Nephron progenitor cell (in vitro differentiated cells): ENCODE measurements at regions not wholly inside any gene's neighbourhood (a gene's known extent, or its start where the extent isn't known, plus 50 kb on each side); places are given as distances from the start of the nearest gene placed in this dataset.

Source experiments
- DNase-seq: peaks from one replicate; pipeline ENCODE4 v3.0.0; 2021
- H3K27ac Mint-ChIP-seq: 2 replicates; pipeline ENCODE4 v1.8.0; 2021; ENCODE audit warnings: mild to moderate bottlenecking, moderate library complexity, mixed read lengths
- H3K27me3 Mint-ChIP-seq: 2 replicates; pipeline ENCODE4 v1.8.0; 2021; ENCODE audit warnings: mild to moderate bottlenecking, low read depth, mixed read lengths; ENCODE audit not compliant: poor library complexity
- H3K36me3 Mint-ChIP-seq: 2 replicates; pipeline ENCODE4 v1.8.0; 2021; ENCODE audit warnings: low read depth, mixed read lengths
- H3K4me1 Mint-ChIP-seq: 2 replicates; pipeline ENCODE4 v1.8.0; 2021; ENCODE audit warnings: mixed read lengths
- H3K4me3 Mint-ChIP-seq: 2 replicates; pipeline ENCODE4 v1.8.0; 2021; ENCODE audit warnings: mild to moderate bottlenecking, moderate library complexity, mixed read lengths
- H3K9me3 Mint-ChIP-seq: 2 replicates; pipeline ENCODE4 v1.8.0; 2021; ENCODE audit warnings: mild to moderate bottlenecking, moderate library complexity, mixed read lengths
- TF ChIP-seq, protein P1 (sequence below): fragments of 200-600 bp; sonication (generic); IDR thresholded peaks from 2 replicates; pipeline ENCODE4 v1.5.0; 2021; ENCODE audit warnings: antibody characterized with exemption

DNA sequence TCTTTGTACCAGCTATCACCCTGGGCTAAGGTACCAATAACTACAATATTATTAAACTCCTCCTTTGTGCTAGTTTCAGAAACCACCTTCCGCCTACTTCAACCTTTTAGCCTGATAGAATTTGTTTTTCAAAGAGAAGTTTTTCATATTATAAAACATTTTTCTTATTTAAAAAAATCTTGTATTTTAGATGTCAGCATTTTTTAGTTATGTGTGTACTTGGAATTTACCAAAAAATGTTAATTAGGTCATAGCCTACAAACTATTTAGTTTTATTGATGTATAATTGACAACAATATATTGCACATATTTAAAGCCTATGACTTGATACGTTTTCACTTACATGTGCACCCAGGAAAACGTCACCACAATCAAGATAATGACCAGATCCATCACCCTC, 1097.6 kb downstream of the JRKL start:
- Mint-ChIP-seq H3K27me3 (no peaks in the 10 kb centered on the region), H3K27ac (no peak overlapping the region), H3K4me1 (no peaks in the 10 kb centered on the region), H3K36me3 (no peaks in the 10 kb centered on the region), H3K4me3 (no peak overlapping the region), H3K9me3 (no peaks in the 10 kb centered on the region)
- DNase-seq: no peak
- TF ChIP-seq, protein P1, sequence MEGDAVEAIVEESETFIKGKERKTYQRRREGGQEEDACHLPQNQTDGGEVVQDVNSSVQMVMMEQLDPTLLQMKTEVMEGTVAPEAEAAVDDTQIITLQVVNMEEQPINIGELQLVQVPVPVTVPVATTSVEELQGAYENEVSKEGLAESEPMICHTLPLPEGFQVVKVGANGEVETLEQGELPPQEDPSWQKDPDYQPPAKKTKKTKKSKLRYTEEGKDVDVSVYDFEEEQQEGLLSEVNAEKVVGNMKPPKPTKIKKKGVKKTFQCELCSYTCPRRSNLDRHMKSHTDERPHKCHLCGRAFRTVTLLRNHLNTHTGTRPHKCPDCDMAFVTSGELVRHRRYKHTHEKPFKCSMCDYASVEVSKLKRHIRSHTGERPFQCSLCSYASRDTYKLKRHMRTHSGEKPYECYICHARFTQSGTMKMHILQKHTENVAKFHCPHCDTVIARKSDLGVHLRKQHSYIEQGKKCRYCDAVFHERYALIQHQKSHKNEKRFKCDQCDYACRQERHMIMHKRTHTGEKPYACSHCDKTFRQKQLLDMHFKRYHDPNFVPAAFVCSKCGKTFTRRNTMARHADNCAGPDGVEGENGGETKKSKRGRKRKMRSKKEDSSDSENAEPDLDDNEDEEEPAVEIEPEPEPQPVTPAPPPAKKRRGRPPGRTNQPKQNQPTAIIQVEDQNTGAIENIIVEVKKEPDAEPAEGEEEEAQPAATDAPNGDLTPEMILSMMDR: no peak

DNA sequence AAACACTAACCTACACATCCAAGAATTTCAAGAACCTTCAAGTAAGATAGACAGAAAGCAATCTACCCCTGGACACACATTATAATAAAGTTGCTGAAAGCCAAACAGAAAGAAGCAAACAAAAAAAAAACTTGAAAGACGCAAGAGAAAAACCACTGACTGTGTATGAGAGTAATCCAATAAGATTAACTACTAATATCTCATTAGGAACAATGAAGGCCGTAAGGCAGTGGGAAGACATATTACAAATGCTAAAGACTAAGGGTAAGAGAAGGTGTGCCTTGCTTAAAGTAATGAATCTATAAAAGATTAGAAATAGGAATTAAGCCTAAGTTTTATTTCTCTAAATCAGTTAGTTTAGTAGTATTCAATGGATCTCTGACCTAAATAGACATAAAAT, 1109.1 kb downstream of the JRKL start:
- Mint-ChIP-seq H3K36me3 (no peaks in the 10 kb centered on the region), H3K4me3 (no peak overlapping the region), H3K27ac (no peak overlapping the region), H3K27me3 (no peaks in the 10 kb centered on the region), H3K9me3 (peaks cover 22% of the 10 kb centered on the region), H3K4me1 (no peaks in the 10 kb centered on the region)
- DNase-seq: no peak
- TF ChIP-seq, protein P1: no peak

DNA sequence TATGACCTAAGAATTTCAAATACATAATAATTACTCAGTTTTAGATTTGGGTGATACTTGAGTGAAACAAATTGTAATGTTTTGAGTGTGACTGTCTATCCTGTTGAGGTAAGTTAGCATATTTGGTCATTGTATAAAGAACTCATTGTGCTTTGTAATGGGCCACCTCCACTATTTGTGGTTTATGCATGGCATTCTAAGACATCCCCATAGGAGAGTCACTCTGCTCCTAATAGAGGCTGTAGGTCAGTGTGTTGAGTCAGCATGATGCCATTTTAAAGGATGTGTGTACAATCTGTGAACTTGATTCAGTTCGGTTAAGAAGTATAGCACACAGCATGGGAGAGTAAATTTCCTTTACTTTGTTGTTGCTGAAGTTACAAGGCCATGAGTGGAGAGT, 1112.4 kb downstream of the JRKL start:
- H3K36me3 Mint-ChIP-seq: no peaks in the 10 kb centered on the region
- peaks cover 22% of the 10 kb centered on the region for H3K9me3 Mint-ChIP-seq
- H3K4me1 Mint-ChIP-seq: no peaks in the 10 kb centered on the region
- H3K27ac Mint-ChIP-seq: no peak overlapping the region
- H3K27me3 Mint-ChIP-seq: no peaks in the 10 kb centered on the region
- no peak overlapping the region for H3K4me3 Mint-ChIP-seq
- DNase-seq: no peak
- TF ChIP-seq, protein P1: no peak

DNA sequence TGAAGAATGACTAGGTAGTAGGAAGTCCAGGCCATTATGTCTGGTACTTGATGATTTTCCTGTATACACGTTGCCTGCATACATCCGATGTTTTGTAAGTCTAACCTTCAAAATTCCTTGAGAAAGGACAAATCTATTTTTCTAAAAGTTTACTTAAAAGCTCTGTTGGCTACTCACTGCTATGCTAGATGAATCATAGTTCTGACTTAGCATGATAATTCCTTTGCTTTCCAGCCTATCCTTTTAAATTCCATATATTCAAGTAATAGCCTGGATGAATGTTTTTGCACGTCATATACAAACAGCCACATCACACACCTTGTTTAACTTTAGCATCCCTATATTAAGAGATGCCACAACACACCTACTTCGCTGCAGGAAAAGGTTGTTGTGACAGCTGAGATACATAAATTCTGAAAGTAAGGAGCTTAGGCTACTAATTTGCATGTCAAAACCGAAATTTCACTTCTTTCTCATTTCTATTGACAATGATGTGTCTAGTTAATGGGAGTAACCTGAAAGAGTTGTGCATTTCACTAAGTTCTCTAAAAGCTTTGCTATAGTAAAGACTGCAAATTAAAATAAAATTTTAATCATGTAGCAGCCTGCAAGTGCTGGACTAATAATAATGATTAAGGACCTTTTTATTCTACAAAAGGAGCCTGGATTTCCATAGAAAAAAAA, 1116.4 kb downstream of the JRKL start:
- Mint-ChIP-seq H3K4me1 (no peaks in the 10 kb centered on the region), H3K27me3 (no peaks in the 10 kb centered on the region), H3K4me3 (no peak overlapping the region), H3K27ac (no peak overlapping the region), H3K9me3 (no peaks in the 10 kb centered on the region), H3K36me3 (no peaks in the 10 kb centered on the region)
- TF ChIP-seq, protein P1: no peak
- DNase-seq: no peak

DNA sequence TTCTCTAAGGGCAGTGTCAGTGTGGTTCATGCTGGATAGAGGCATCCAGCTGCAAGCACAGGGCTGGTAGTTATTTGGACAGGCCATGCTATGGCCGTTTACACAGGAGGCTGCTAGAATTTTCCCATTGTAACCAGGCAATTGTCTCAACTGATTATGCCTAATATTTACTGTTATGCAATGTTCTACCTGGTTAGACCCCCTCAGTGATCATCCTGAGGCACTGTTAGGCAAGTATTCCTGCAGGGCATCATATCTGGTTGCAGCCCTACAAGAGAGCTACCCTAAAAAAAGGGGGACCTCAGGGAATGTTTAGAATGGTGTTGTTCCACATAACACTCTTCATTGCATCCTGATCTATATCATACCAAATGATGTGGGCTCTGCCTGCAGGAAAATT, 1124.6 kb downstream of the JRKL start:
- peaks cover 18% of the 10 kb centered on the region for H3K4me1 Mint-ChIP-seq
- H3K9me3 Mint-ChIP-seq: no peaks in the 10 kb centered on the region
- no peaks in the 10 kb centered on the region for H3K36me3 Mint-ChIP-seq
- DNase-seq: no peak
- peaks cover 4% of the 10 kb centered on the region for H3K27me3 Mint-ChIP-seq
- H3K4me3 Mint-ChIP-seq: no peak overlapping the region
- H3K27ac Mint-ChIP-seq: no peak overlapping the region
- TF ChIP-seq, protein P1: no peak

DNA sequence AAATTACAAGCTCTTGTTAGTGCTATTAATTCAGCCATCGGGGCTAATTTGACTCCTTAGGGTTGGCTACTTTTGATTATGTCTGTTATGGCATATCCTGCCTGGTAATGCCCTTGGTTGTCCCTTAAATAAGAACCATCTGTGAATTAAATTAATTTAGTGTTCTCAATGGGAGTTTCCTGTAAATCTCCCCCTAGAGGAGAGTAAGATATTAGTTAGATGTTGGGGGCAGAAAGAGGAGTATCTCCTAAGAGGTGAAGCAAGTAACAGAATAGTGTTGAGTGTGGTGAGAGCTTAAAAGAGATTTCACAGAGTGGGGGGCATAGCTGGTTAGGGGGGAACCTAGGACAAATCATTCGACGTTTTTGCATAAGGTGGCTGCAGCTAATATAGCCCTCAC, 1126.9 kb downstream of the JRKL start:
- Mint-ChIP-seq H3K4me3 (no peak overlapping the region), H3K27ac (no peak overlapping the region), H3K36me3 (no peaks in the 10 kb centered on the region), H3K4me1 (peaks cover 18% of the 10 kb centered on the region), H3K27me3 (peaks cover 4% of the 10 kb centered on the region), H3K9me3 (peaks cover 16% of the 10 kb centered on the region)
- TF ChIP-seq, protein P1: no peak
- DNase-seq: no peak
